ENCODE measurements at regions not wholly inside any gene's neighbourhood (a gene's known extent, or its start where the extent isn't known, plus 50 kb on each side); places are given as distances from the start of the nearest gene placed in this dataset.
"Not testable (repeated sequence)": the region's sequence is repeated elsewhere in the genome, so short reads cannot be mapped to it uniquely, and the experiment has no call there.

GRCh38 chr2:192749611-192750200 lies 555.0 kb upstream of the TMEFF2 start:
- TF ChIP-seq ZNF274 (IDR thresholded peaks at IDR 0.05; ENCODE audit: low read depth, low read length) = no peak
- no peak overlapping the region for H3K4me3 ChIP-seq (ENCODE audit: low read length)

GRCh38 chr2:192741889-192742288 lies 547.2 kb upstream of the TMEFF2 start:
- no peak for TF ChIP-seq ZNF274 (IDR thresholded peaks at IDR 0.05; ENCODE audit: low read depth, low read length)
- H3K4me3 ChIP-seq (ENCODE audit: low read length) = no peak overlapping the region

- no peak overlapping the region for H3K4me3 ChIP-seq (ENCODE audit: low read length)
- TF ChIP-seq ZNF274 (IDR thresholded peaks at IDR 0.05; ENCODE audit: low read depth, low read length) = no peak
Measured at GRCh38 chr2:192735447-192735846, 540.7 kb upstream of the TMEFF2 start.

DNA sequence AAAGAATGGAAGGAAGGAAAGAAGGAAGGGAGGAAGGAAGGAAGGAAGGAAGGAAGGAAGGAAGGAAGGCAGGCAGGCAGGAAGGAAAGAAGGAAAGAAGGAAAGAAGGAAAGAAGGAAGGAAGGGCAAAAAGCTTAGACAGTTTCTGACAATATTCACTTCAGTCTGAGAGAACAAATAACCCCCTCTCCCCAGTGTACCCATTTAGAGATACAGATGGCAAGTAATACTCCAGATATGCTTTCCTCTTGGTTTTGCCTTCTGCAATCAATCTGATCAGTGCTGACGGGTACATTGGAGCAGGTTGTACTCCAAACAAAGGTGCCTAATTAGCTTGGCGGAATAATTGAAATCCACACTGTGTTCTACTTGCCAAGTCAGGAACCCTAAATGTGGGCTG lies 534.6 kb upstream of the TMEFF2 start:
- H3K4me3 ChIP-seq (ENCODE audit: low read length) = no peak overlapping the region
- TF ChIP-seq ZNF274 (IDR thresholded peaks at IDR 0.05; ENCODE audit: low read depth, low read length) = no peak

GRCh38 chr2:192725991-192726390 lies 531.3 kb upstream of the TMEFF2 start:
- TF ChIP-seq ZNF274 (IDR thresholded peaks at IDR 0.05; ENCODE audit: low read depth, low read length) = no peak
- no peak overlapping the region for H3K4me3 ChIP-seq (ENCODE audit: low read length)

DNA sequence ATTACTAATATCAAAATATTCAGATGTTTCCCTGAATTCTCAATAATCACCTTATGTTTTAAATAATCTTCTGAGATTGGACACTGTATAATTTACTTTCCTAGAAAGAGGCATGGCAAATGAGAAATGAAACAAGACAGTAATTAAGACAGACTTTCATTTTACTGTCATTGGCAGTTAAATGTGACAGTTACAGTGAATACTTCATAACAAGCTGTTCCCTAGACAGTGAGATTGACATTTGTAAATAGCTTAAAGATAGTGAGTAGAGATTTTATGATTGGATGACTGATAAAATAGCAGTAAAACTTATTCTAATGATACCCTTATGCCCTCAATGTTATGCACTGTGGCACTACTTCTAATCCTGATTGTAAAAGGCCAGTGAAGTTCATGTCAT lies 524.9 kb upstream of the TMEFF2 start:
- no peak overlapping the region for H3K4me3 ChIP-seq (ENCODE audit: low read length)
- TF ChIP-seq ZNF274 (IDR thresholded peaks at IDR 0.05; ENCODE audit: low read depth, low read length) = no peak

DNA sequence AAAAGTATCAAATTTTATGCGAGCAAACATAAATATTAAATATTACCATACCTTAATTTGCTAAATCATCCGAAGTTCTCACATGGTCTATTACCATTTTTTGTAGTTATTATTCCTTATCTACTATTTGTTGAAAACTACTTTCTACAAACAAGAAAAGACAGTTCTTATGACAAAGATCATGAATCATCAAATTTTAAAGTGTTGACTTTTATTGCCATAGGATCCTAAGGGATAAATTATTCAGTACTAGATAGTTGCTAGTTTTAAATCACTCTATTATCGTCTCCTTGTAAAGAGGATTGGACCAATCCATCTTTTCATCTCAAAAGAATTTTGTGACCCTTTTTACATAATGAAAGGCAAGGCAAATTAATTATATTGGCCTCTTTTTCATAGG lies 523.6 kb upstream of the TMEFF2 start:
- no peak for TF ChIP-seq ZNF274 (IDR thresholded peaks at IDR 0.05; ENCODE audit: low read depth, low read length)

GRCh38 chr2:192700934-192701333 lies 506.2 kb upstream of the TMEFF2 start:
- H3K4me3 ChIP-seq (ENCODE audit: low read length) = no peak overlapping the region
- TF ChIP-seq ZNF274 (IDR thresholded peaks at IDR 0.05; ENCODE audit: low read depth, low read length) = no peak

More for the DNA sequence above, 523.6 kb upstream of the TMEFF2 start:
- H3K4me3 ChIP-seq (ENCODE audit: low read length) = no peak overlapping the region

DNA sequence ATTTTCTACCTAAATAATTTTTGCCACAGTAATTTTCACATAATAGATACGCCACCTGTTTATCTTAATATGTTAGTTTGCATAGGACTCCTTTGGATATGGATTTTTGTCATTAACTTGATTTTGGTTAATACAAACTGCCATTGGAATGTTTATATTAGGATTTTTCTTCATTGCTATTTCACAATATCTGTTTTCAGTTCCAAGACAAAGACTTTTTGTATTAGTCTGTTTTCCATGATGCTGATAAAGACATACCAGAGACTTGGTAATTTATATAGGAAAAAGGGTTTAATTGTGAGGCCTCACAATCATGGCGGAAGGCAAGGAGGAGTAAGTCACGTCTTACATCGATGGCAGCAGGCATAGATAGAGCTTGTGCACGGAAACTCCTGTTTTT lies 503.1 kb upstream of the TMEFF2 start:
- no peak for TF ChIP-seq ZNF274 (IDR thresholded peaks at IDR 0.05; ENCODE audit: low read depth, low read length)
- H3K4me3 ChIP-seq (ENCODE audit: low read length) = no peak overlapping the region

GRCh38 chr2:192696857-192697256 lies 502.1 kb upstream of the TMEFF2 start:
- no peak for TF ChIP-seq ZNF274 (IDR thresholded peaks at IDR 0.05; ENCODE audit: low read depth, low read length)
- H3K4me3 ChIP-seq (ENCODE audit: low read length) = no peak overlapping the region

GRCh38 chr2:192687015-192687414 lies 492.3 kb upstream of the TMEFF2 start:
- TF ChIP-seq ZNF274 (IDR thresholded peaks at IDR 0.05; ENCODE audit: low read depth, low read length) = no peak
- no peak overlapping the region for H3K4me3 ChIP-seq (ENCODE audit: low read length)

DNA sequence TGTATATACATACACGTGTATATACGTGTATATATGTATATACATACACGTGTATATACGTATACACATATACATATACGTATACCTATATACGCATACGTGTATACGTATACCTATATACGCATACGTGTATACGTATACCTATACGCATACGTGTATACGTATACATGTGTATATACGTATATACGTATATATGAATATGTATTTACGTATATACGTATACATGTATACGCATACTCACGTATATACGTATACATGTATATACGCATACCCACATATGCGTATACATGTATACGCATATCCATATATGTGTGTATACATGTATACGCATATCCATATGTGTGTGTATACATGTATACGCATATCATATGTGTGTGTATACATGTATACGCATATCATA lies 487.8 kb upstream of the TMEFF2 start:
- not testable (repeated sequence) for H3K4me3 ChIP-seq (ENCODE audit: low read length)

GRCh38 chr2:192675681-192676080 lies 480.9 kb upstream of the TMEFF2 start:
- TF ChIP-seq ZNF274 (IDR thresholded peaks at IDR 0.05; ENCODE audit: low read depth, low read length) = no peak

DNA sequence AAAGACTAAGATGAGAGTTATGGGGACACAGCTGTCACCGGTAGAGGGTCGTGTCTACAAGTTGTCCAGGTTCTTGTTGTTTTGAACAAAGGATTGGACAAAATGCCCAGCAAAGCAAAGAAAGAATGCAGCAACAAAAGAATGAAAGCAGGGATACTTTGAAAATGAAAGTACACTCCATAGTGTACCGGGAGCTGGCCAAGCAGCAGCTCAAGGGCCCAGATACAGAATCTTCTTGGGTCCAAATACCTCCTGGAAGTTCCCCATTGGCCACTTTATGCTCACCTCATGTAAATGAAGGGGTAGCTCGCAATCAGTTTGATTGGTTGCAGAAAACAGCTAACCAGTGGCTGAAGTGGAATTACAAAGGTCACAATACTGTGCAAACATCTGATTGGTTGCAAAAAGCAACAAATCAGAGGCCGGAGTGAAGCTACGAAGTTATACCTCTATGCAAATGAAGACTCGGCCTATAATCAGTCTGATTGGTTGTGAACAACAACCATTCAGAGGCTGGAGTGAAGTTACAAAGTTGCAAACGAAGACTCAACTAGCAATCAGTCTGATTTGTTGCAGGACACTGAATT lies 474.9 kb upstream of the TMEFF2 start:
- TF ChIP-seq ZNF274 (IDR thresholded peaks at IDR 0.05; ENCODE audit: low read depth, low read length) = no peak
- no peak overlapping the region for H3K4me3 ChIP-seq (ENCODE audit: low read length)

More at GRCh38 chr2:192675681-192676080, 480.9 kb upstream of the TMEFF2 start:
- H3K4me3 ChIP-seq (ENCODE audit: low read length) = no peak overlapping the region

GRCh38 chr2:192660555-192660954 lies 465.8 kb upstream of the TMEFF2 start:
- not testable (repeated sequence) for H3K4me3 ChIP-seq (ENCODE audit: low read length)

- H3K4me3 ChIP-seq (ENCODE audit: low read length) = no peak overlapping the region
- TF ChIP-seq ZNF274 (IDR thresholded peaks at IDR 0.05; ENCODE audit: low read depth, low read length) = no peak
Measured at GRCh38 chr2:192657362-192657761, 462.6 kb upstream of the TMEFF2 start.
